ENCODE measurements at regions not wholly inside any gene's neighbourhood (a gene's known extent, or its start where the extent isn't known, plus 50 kb on each side); places are given as distances from the start of the nearest gene placed in this dataset.

DNA sequence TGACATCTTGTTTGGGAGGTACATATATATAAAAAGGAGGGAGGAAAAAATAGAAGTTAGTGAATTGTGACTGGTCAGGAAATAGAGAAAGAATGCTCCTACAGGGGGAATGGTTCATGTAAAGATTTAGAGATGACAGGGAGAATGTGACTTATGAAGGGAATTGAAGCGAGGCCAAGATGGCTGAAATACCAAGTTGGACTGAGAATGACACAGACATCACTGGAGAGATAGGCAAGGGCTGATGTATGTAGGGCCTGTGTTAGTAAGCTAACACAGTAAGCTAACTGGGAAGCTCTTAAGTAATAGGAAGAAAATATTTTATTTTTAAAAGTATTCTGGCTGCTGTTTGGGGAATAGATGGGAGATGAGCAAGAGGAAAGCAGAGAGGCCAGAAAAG, 286.3 kb downstream of the NNT start:
- Histone ChIP-seq H3K9me3 (ENCODE audit: control insufficient read depth in 1 of 2, insufficient read depth in 1 of 2, low read length in 2 of 2) (no peaks in the 10 kb centered on the region), H3K4me3 (ENCODE audit: low read length) (no peak overlapping the region), H3K27me3 (ENCODE audit: control insufficient read depth in 1 of 2, insufficient read depth in 2 of 2, low read length in 2 of 2) (no peaks in the 10 kb centered on the region), H3K36me3 (ENCODE audit: insufficient read depth, low read length) (no peaks in the 10 kb centered on the region), H3K27ac (ENCODE audit: low read depth in 1 of 2, low read length in 2 of 2) (no peak overlapping the region), H3K4me1 (ENCODE audit: insufficient read depth, low read length) (no peaks in the 10 kb centered on the region)
- Mint-ChIP-seq H3K4me1 (ENCODE audit: low read depth) (no peaks in the 10 kb centered on the region), H3K27me3 (no peaks in the 10 kb centered on the region), H3K9me3 (no peaks in the 10 kb centered on the region), H3K36me3 (ENCODE audit: low read depth) (no peaks in the 10 kb centered on the region), H3K27ac (no peak overlapping the region), H3K4me3 (no peak overlapping the region)
- no peak for ATAC-seq (ENCODE audit: poor library complexity)
- ChIA-PET POLR2A (no interaction called here), CTCF (no interaction called here)
- no peak for TF ChIP-seq CTCF (IDR thresholded peaks at IDR 0.05)
- intact Hi-C loops (cut with DNase I, micrococcal nuclease): no loop called here
- no peak for DNase-seq

- Mint-ChIP-seq H3K27me3 (no peaks in the 10 kb centered on the region), H3K27ac (no peak overlapping the region), H3K4me3 (no peak overlapping the region), H3K4me1 (ENCODE audit: low read depth) (no peaks in the 10 kb centered on the region), H3K9me3 (no peaks in the 10 kb centered on the region), H3K36me3 (ENCODE audit: low read depth) (no peaks in the 10 kb centered on the region)
- Histone ChIP-seq H3K4me1 (ENCODE audit: insufficient read depth, low read length) (no peaks in the 10 kb centered on the region), H3K36me3 (ENCODE audit: insufficient read depth, low read length) (no peaks in the 10 kb centered on the region), H3K9me3 (ENCODE audit: control insufficient read depth in 1 of 2, insufficient read depth in 1 of 2, low read length in 2 of 2) (no peaks in the 10 kb centered on the region), H3K4me3 (ENCODE audit: low read length) (no peak overlapping the region), H3K27ac (ENCODE audit: low read depth in 1 of 2, low read length in 2 of 2) (no peak overlapping the region), H3K27me3 (ENCODE audit: control insufficient read depth in 1 of 2, insufficient read depth in 2 of 2, low read length in 2 of 2) (no peaks in the 10 kb centered on the region)
- no peak for ATAC-seq (ENCODE audit: poor library complexity)
- ChIA-PET CTCF (no interaction called here), POLR2A (no interaction called here)
- TF ChIP-seq CTCF (IDR thresholded peaks at IDR 0.05): no peak
- no peak for DNase-seq
- intact Hi-C loops (cut with DNase I, micrococcal nuclease): no loop called here
Measured at GRCh38 chr5:43875741-43876140, 272.8 kb downstream of the NNT start.

GRCh38 chr5:43874772-43875171, 271.8 kb downstream of the NNT start:
- POLR2A ChIA-PET: no interaction called here
- no peaks in the 10 kb centered on the region for H3K27me3 ChIP-seq (ENCODE audit: control insufficient read depth in 1 of 2, insufficient read depth in 2 of 2, low read length in 2 of 2)
- H3K4me3 Mint-ChIP-seq: no peak overlapping the region
- H3K36me3 ChIP-seq (ENCODE audit: insufficient read depth, low read length): no peaks in the 10 kb centered on the region
- no peaks in the 10 kb centered on the region for H3K9me3 ChIP-seq (ENCODE audit: control insufficient read depth in 1 of 2, insufficient read depth in 1 of 2, low read length in 2 of 2)
- H3K4me1 Mint-ChIP-seq (ENCODE audit: low read depth): no peaks in the 10 kb centered on the region
- H3K4me3 ChIP-seq (ENCODE audit: low read length): no peak overlapping the region
- no peaks in the 10 kb centered on the region for H3K36me3 Mint-ChIP-seq (ENCODE audit: low read depth)
- ATAC-seq (ENCODE audit: poor library complexity) (no peak), DNase-seq (no peak)
- no peaks in the 10 kb centered on the region for H3K9me3 Mint-ChIP-seq
- no peak for TF ChIP-seq CTCF (IDR thresholded peaks at IDR 0.05)
- no peak overlapping the region for H3K27ac Mint-ChIP-seq
- no peaks in the 10 kb centered on the region for H3K4me1 ChIP-seq (ENCODE audit: insufficient read depth, low read length)
- intact Hi-C loops (cut with DNase I, micrococcal nuclease): no loop called here
- no peak overlapping the region for H3K27ac ChIP-seq (ENCODE audit: low read depth in 1 of 2, low read length in 2 of 2)
- H3K27me3 Mint-ChIP-seq: no peaks in the 10 kb centered on the region
- CTCF ChIA-PET: no interaction called here
